Heart left ventricle (tissue), 16 donors: ENCODE measurements at regions not wholly inside any gene's neighbourhood (a gene's known extent, or its start where the extent isn't known, plus 50 kb on each side); places are given as distances from the start of the nearest gene placed in this dataset.

Source experiments
- ATAC-seq, 4 donors: fragments of 200-7000 bp; cut with Tn5 transposase; one replicate each; pipeline ENCODE4 v1.9.1; 2020 to 2022; ENCODE audit warnings: moderate library complexity in 4 of 4, mild to moderate bottlenecking in 3 of 4, moderate number of reproducible peaks in 1 of 4
- DNase-seq, 5 donors: peaks; one replicate each; pipeline ENCODE4 v3.0.0-alpha.2; 2020
- H3K27ac ChIP-seq, 12 donors: fragments of 200-600 bp; sonication (generic) in 4 of 12; one replicate each; pipeline versions ENCODE4 v1.5.0 to v1.8.0; 2016 to 2022; ENCODE audit warnings: mild to moderate bottlenecking in 2 of 12
- H3K27me3 ChIP-seq, 9 donors: fragments of 200-600 bp; sonication (generic) in 2 of 9; one replicate each; pipeline versions ENCODE4 v1.5.1 to v1.8.0; 2016 to 2022; ENCODE audit warnings: mild to moderate bottlenecking in 3 of 9
- H3K36me3 ChIP-seq, 9 donors: fragments of 200-600 bp; sonication (generic) in 2 of 9; one replicate each; pipeline versions ENCODE4 v1.5.0 to v1.8.0; 2018 to 2022; ENCODE audit warnings: mild to moderate bottlenecking in 2 of 9
- H3K4me1 ChIP-seq, 12 donors: fragments of 200-600 bp; sonication (generic) in 4 of 12; one replicate each; pipeline versions ENCODE4 v1.5.0 to v1.8.0; 2016 to 2022; ENCODE audit warnings: mild to moderate bottlenecking in 3 of 12
- H3K4me3 ChIP-seq, 12 donors: fragments of 200-600 bp; sonication (generic) in 4 of 12; one replicate each; pipeline versions ENCODE4 v1.5.0 to v1.8.0; 2017 to 2022; ENCODE audit warnings: mild to moderate bottlenecking in 9 of 12, moderate library complexity in 4 of 12
- H3K9me3 ChIP-seq, 12 donors: fragments of 200-600 bp; sonication (generic) in 4 of 12; one replicate each; pipeline versions ENCODE4 v1.5.0 to v1.8.0; 2016 to 2022; ENCODE audit warnings: mild to moderate bottlenecking in 1 of 12
- POLR2A ChIP-seq, 2 donors: fragments of 450-650 bp; IDR thresholded peaks; one replicate each; pipeline ENCODE4 v1.6.1; 2017; ENCODE audit warnings: antibody characterized with exemption in 2 of 2, mild to moderate bottlenecking in 2 of 2, moderate library complexity in 2 of 2
- WGBS, 4 donors: extraction: QIAGEN DNeasy Blood & Tissue Kit in 2 of 4; methylation state at CpG; one replicate each; pipeline versions ENCODE4 v1.1.5 to v1.1.7; 2013 to 2018; 5-methylcytosine and 5-hydroxymethylcytosine counted together
- intact Hi-C, 10 donors: fragments of 100-400 bp; cut with DNase I; formaldehyde crosslinking; loops; one replicate each; pipeline versions ENCODE4 v1.11.1 to v1.14.2; 2022
- TF ChIP-seq, protein P1 (sequence below), 12 donors: fragments of 200-600 bp; sonication (generic) in 4 of 12; IDR thresholded peaks; one replicate each; pipeline versions ENCODE4 v1.5.0 to v1.8.0; 2018 to 2022; ENCODE audit warnings: antibody characterized with exemption in 12 of 12, mild to moderate bottlenecking in 5 of 12
- donor health status: ischemic (EF 13 %, LVEDD 7.1; RV severe dilation, severe dysfunction).
- donor health status: healthy with polysubstance abuse.
- donor health status: DM: no; HTN: yes; CAD: no.
- donor health status: DM: no; HTN: no; CAD: no.
- donor health status: ischemic (EF 25% LVEDD 6.9; RV normal size, moderate dysfunction).
- donor health status: ischemic (EF 25% LVEDD 5.7; RV mildly dilated, moderate dysfunction).
- donor health status: healthy.
- donor health status: DM: yes; HTN: yes; CAD: no.
- donor health status: ischemic (EF 35%, LVEDD 5.7; RV mildly dilated, moderate dysfunction).
- donor health status: nonischemic (EF 11% LVEDD 7.7; RV severe dilation, severe dysfunction).
- donor health status: DM: yes; HTN: yes; CAD: no.
- donor health status: PGD.
- donor health status: ischemic (EF 29% LVEDD 5.4; RV normal size, mild dysfunction).
- donor health status: nonischemic (EF 23%, LVEDD 6.1; RV moderate dilation, normal function).

- Histone ChIP-seq H3K27ac (no peak overlapping the region), H3K9me3 (no peaks in the 10 kb centered on the region), H3K4me1 (peaks cover 0 to 13% (median 0%) of the 10 kb centered on the region in 12 donors), H3K4me3 (no peak overlapping the region), H3K36me3 (no peaks in the 10 kb centered on the region), H3K27me3 (no peaks in the 10 kb centered on the region)
- DNase-seq = no peak
- no peak for ATAC-seq
- TF ChIP-seq, protein P1, sequence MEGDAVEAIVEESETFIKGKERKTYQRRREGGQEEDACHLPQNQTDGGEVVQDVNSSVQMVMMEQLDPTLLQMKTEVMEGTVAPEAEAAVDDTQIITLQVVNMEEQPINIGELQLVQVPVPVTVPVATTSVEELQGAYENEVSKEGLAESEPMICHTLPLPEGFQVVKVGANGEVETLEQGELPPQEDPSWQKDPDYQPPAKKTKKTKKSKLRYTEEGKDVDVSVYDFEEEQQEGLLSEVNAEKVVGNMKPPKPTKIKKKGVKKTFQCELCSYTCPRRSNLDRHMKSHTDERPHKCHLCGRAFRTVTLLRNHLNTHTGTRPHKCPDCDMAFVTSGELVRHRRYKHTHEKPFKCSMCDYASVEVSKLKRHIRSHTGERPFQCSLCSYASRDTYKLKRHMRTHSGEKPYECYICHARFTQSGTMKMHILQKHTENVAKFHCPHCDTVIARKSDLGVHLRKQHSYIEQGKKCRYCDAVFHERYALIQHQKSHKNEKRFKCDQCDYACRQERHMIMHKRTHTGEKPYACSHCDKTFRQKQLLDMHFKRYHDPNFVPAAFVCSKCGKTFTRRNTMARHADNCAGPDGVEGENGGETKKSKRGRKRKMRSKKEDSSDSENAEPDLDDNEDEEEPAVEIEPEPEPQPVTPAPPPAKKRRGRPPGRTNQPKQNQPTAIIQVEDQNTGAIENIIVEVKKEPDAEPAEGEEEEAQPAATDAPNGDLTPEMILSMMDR (IDR thresholded peaks at IDR 0.05) = no peak
- no peak for TF ChIP-seq POLR2A (IDR thresholded peaks at IDR 0.05)
- intact Hi-C loops = loop anchor here in 9 of 10 donors (2.0 to 10.0 kb wide), 7 partner anchors 53 to 745 kb away; no protein-coding TSS in a partner anchor
These were observed 204.1 kb upstream of the DPH6 start for GRCh38 chr15:35750051-35750450.

DNA sequence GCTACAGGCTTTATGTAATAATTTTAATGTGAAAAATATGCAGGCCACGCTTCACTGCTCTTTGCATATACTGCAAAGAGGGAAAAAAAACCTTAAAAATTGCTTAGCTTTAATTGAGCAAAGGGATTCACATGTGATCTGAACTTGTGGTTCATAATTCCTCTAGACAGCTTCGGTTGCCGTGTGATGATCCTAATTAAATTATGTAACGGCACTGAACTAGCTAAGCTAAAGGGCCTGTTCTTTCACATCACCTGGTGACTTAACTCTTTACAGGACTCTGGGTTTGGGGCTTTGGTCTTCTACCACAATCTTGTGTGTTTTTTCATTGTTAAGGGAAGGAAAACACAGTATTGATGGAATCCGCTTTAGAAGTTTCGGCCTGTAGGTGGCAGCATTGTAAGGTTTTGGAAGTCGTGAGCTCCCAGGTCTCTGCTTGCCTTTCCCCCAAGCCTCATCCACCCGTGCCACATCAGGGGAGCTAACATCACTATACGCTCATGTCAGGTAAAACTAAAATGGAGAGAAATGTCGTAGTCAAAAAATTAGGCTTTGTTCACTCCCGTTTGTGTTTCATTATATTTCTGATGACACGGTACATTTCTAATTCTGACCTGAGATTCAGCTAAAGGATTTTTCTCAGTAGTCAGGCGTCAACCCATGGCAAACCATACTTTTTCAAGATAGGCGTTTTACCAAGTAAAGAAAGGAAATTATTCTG lies 205.6 kb upstream of the DPH6 start:
- no peaks in the 10 kb centered on the region for H3K27me3 ChIP-seq
- no peak for TF ChIP-seq POLR2A (IDR thresholded peaks at IDR 0.05)
- TF ChIP-seq, protein P1 (IDR thresholded peaks at IDR 0.05) = peak; percentile 57 to 84 (median 78)
- DNase-seq (peak in 4 of 5 donors; percentile 66 to 80 (median 72)), ATAC-seq (peak; percentile 79 to 91 (median 86))
- 29 to 35% (median 34%) methylated on average over 14 of the region's 14 CpGs for WGBS, 4 donors
- H3K9me3 ChIP-seq = no peaks in the 10 kb centered on the region
- intact Hi-C loops = loop anchor here in 9 of 10 donors (2.0 to 10.0 kb wide), 8 partner anchors 55 to 743 kb away; no protein-coding TSS in a partner anchor
- no peaks in the 10 kb centered on the region for H3K36me3 ChIP-seq
- H3K4me1 ChIP-seq = peaks cover 0 to 21% (median 0%) of the 10 kb centered on the region in 12 donors
- H3K4me3 ChIP-seq = peak overlapping the region in 2 of 12 donors; percentile 6 to 13
- H3K27ac ChIP-seq = no peak overlapping the region

- TF ChIP-seq, protein P1 (IDR thresholded peaks at IDR 0.05) = no peak
- no peak for TF ChIP-seq POLR2A (IDR thresholded peaks at IDR 0.05)
- Histone ChIP-seq H3K4me1 (peaks cover 0 to 21% (median 0%) of the 10 kb centered on the region in 12 donors), H3K9me3 (no peaks in the 10 kb centered on the region), H3K27me3 (no peaks in the 10 kb centered on the region), H3K36me3 (no peaks in the 10 kb centered on the region), H3K27ac (no peak overlapping the region), H3K4me3 (no peak overlapping the region)
- DNase-seq = no peak
- ATAC-seq = no peak
- WGBS, 4 donors = 79 to 88% (median 82%) methylated on average over 5 of the region's 5 CpGs
- intact Hi-C loops = loop anchor here in 8 of 10 donors (2.0 to 10.0 kb wide), 6 partner anchors 160 to 743 kb away; no protein-coding TSS in a partner anchor
These were observed 206.1 kb upstream of the DPH6 start for GRCh38 chr15:35752134-35752466.

DNA sequence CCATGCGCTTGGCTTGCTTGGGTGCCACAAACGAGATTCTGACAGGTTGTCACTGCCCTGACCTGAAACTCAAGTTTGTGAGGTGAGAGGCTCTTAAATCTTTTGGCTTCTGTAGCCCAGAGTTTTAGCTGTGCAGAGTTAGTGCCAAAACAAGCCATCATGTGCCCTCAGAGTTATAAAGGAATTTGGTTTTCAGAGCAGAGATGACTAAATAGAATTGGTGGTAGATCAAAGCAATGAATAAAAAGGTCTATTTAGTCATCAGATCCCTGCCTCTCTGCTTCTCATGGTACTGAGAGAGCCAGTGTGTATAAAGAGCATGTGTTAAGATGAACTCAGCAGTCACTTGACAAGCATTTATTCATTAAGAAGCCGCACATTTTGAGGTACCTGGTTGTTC lies 207.5 kb upstream of the DPH6 start:
- intact Hi-C loops = loop anchor here in 8 of 10 donors (2.0 to 10.0 kb wide), 6 partner anchors 159 to 741 kb away; no protein-coding TSS in a partner anchor
- ATAC-seq (peak in 3 of 4 donors; percentile 28 to 52 (median 38)), DNase-seq (no peak)
- TF ChIP-seq, protein P1 (IDR thresholded peaks at IDR 0.05) = no peak
- TF ChIP-seq POLR2A (IDR thresholded peaks at IDR 0.05) = no peak
- no peak overlapping the region for H3K4me3 ChIP-seq
- no peaks in the 10 kb centered on the region for H3K36me3 ChIP-seq
- no peaks in the 10 kb centered on the region for H3K27me3 ChIP-seq
- H3K4me1 ChIP-seq = peaks cover 0 to 21% (median 0%) of the 10 kb centered on the region in 12 donors
- peak overlapping the region in 1 of 12 donors; percentile 34 for H3K27ac ChIP-seq
- 58 to 78% (median 67%) methylated on average over 3 of the region's 3 CpGs for WGBS, 4 donors
- no peaks in the 10 kb centered on the region for H3K9me3 ChIP-seq
